Fibroblast of the conjunctiva (primary cell): ENCODE measurements at regions not wholly inside any gene's neighbourhood (a gene's known extent, or its start where the extent isn't known, plus 50 kb on each side); places are given as distances from the start of the nearest gene placed in this dataset.
"Not testable (repeated sequence)": the region's sequence is repeated elsewhere in the genome, so short reads cannot be mapped to it uniquely, and the experiment has no call there.

ENCODE experiments used
- DNase-seq: peaks from one replicate; pipeline ENCODE4 v3.0.0-alpha.2; 2010; ENCODE audit warnings: low read depth

GRCh38 chr10:31124852-31125251 is 93.2 kb upstream of the ZNF438 start:
- DNase-seq = no peak

- no peak for DNase-seq
Observed at GRCh38 chr10:31125789-31126188, 94.1 kb upstream of the ZNF438 start.

- no peak for DNase-seq
Observed at GRCh38 chr10:31126593-31126992, 94.9 kb upstream of the ZNF438 start.

GRCh38 chr10:31128536-31128935 is 96.9 kb upstream of the ZNF438 start:
- DNase-seq = no peak

- DNase-seq = peak; percentile 82
Observed at GRCh38 chr10:31129271-31129670, 97.6 kb upstream of the ZNF438 start.

GRCh38 chr10:31129880-31130405 is 98.3 kb upstream of the ZNF438 start:
- no peak for DNase-seq

- DNase-seq = no peak
Observed at GRCh38 chr10:31130406-31130805, 98.7 kb upstream of the ZNF438 start.

GRCh38 chr10:31131251-31131650 is 99.6 kb upstream of the ZNF438 start:
- DNase-seq = no peak

- no peak for DNase-seq
Observed at GRCh38 chr10:31132681-31133244, 101.1 kb upstream of the ZNF438 start.

GRCh38 chr10:31133251-31133791 is 101.7 kb upstream of the ZNF438 start:
- no peak for DNase-seq

GRCh38 chr10:31133792-31134310 is 102.2 kb upstream of the ZNF438 start:
- peak; percentile 61 for DNase-seq

- no peak for DNase-seq
Observed at GRCh38 chr10:31134311-31134952, 102.8 kb upstream of the ZNF438 start.

GRCh38 chr10:31135171-31135570 is 103.5 kb upstream of the ZNF438 start:
- no peak for DNase-seq

GRCh38 chr10:31135791-31136190 is 104.1 kb upstream of the ZNF438 start:
- DNase-seq = not testable (repeated sequence)

- DNase-seq = no peak
Observed at GRCh38 chr10:31136386-31136785, 104.7 kb upstream of the ZNF438 start.

- no peak for DNase-seq
Observed at GRCh38 chr10:31136930-31137885, 105.5 kb upstream of the ZNF438 start.

- DNase-seq = no peak
Observed at GRCh38 chr10:31138026-31138553, 106.4 kb upstream of the ZNF438 start.

- DNase-seq = no peak
Observed at GRCh38 chr10:31139497-31139896, 107.8 kb upstream of the ZNF438 start.

- no peak for DNase-seq
Observed at GRCh38 chr10:31140716-31141115, 109.1 kb upstream of the ZNF438 start.

- no peak for DNase-seq
Observed at GRCh38 chr10:31142026-31142425, 110.4 kb upstream of the ZNF438 start.

GRCh38 chr10:31143331-31143935 is 111.8 kb upstream of the ZNF438 start:
- DNase-seq = no peak
